ENCODE measurements at regions not wholly inside any gene's neighbourhood (a gene's known extent, or its start where the extent isn't known, plus 50 kb on each side); places are given as distances from the start of the nearest gene placed in this dataset.

GRCh38 chr5:74061292-74061691, 435.3 kb downstream of the ARHGEF28 start:
- ChIA-PET CTCF (no interaction called here), POLR2A (no interaction called here)
- no peak for TF ChIP-seq REST (tag by site-specific recombination; IDR thresholded peaks at IDR 0.05)
- peak; percentile 54; the same call in 1 of the 2 replicates for TF ChIP-seq ZNF621 (tag by site-specific recombination; IDR thresholded peaks at IDR 0.05)
- TF ChIP-seq ZNF266 (tag by site-specific recombination; IDR thresholded peaks at IDR 0.05; ENCODE audit: low read depth), result peak; percentile 49; the same call in 1 of the 2 replicates
- TF ChIP-seq, protein P1, sequence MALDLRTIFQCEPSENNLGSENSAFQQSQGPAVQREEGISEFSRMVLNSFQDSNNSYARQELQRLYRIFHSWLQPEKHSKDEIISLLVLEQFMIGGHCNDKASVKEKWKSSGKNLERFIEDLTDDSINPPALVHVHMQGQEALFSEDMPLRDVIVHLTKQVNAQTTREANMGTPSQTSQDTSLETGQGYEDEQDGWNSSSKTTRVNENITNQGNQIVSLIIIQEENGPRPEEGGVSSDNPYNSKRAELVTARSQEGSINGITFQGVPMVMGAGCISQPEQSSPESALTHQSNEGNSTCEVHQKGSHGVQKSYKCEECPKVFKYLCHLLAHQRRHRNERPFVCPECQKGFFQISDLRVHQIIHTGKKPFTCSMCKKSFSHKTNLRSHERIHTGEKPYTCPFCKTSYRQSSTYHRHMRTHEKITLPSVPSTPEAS (tag by site-specific recombination; IDR thresholded peaks at IDR 0.05), result peak; percentile 96
- TF ChIP-seq YY2 (tag by site-specific recombination; IDR thresholded peaks at IDR 0.05), result 0 out of 2 replicates have a peak, but pooled peaks have one; percentile 43
- no peak for TF ChIP-seq ZNF549 (tag by site-specific recombination; IDR thresholded peaks at IDR 0.05)
- peaks cover 4% of the 10 kb centered on the region; the same call in 1 of the 2 replicates for H3K4me1 ChIP-seq (ENCODE audit: control insufficient read depth, insufficient read depth, low read length)
- no peaks in the 10 kb centered on the region for H3K9me3 ChIP-seq (ENCODE audit: control insufficient read depth, insufficient read depth, low read depth, low read length)
- H3K4me3 ChIP-seq (ENCODE audit: low read depth, low read length), result no peak overlapping the region
- H3K27ac ChIP-seq (ENCODE audit: extremely low read depth, low read depth, low read length), result no peak overlapping the region
- H3K36me3 ChIP-seq (ENCODE audit: control insufficient read depth in 2 of 2, insufficient read depth in 1 of 2, low read length in 2 of 2), result no peaks in the 10 kb centered on the region

GRCh38 chr5:74059706-74060105, 433.7 kb downstream of the ARHGEF28 start:
- Histone ChIP-seq H3K4me3 (ENCODE audit: low read depth, low read length) (no peak overlapping the region), H3K36me3 (ENCODE audit: control insufficient read depth in 2 of 2, insufficient read depth in 1 of 2, low read length in 2 of 2) (no peaks in the 10 kb centered on the region), H3K27ac (ENCODE audit: extremely low read depth, low read depth, low read length) (no peak overlapping the region), H3K9me3 (ENCODE audit: control insufficient read depth, insufficient read depth, low read depth, low read length) (no peaks in the 10 kb centered on the region), H3K4me1 (ENCODE audit: control insufficient read depth, insufficient read depth, low read length) (peaks cover 4% of the 10 kb centered on the region)
- CTCF ChIA-PET, result no interaction called here
- POLR2A ChIA-PET, result no interaction called here
- TF ChIP-seq ZNF654 (tag by site-specific recombination; IDR thresholded peaks at IDR 0.05; ENCODE audit: low read depth) (no peak), ZNF571 (tag by site-specific recombination; IDR thresholded peaks at IDR 0.05) (no peak)

- POLR2A ChIA-PET, result no interaction called here
- CTCF ChIA-PET, result interaction anchor here (0.6 to 1.7 kb wide), 6 partner anchors 10 to 583 kb away, joined by 3 to 6 read pairs (median 3); no protein-coding TSS in a partner anchor
- Histone ChIP-seq H3K4me1 (ENCODE audit: control insufficient read depth, insufficient read depth, low read length) (no peaks in the 10 kb centered on the region; the same call in 1 of the 2 replicates), H3K27ac (ENCODE audit: extremely low read depth, low read depth, low read length) (no peak overlapping the region), H3K9me3 (ENCODE audit: control insufficient read depth, insufficient read depth, low read depth, low read length) (no peaks in the 10 kb centered on the region), H3K36me3 (ENCODE audit: control insufficient read depth in 2 of 2, insufficient read depth in 1 of 2, low read length in 2 of 2) (no peaks in the 10 kb centered on the region), H3K4me3 (ENCODE audit: low read depth, low read length) (no peak overlapping the region)
- TF ChIP-seq AEBP2 (tag by site-specific recombination; IDR thresholded peaks at IDR 0.05; ENCODE audit: borderline replicate concordance) (no peak), ZNF768 (tag by site-specific recombination; IDR thresholded peaks at IDR 0.05) (no peak), ZNF48 (tag by site-specific recombination; IDR thresholded peaks at IDR 0.05) (no peak)
Observed at GRCh38 chr5:74056789-74057164, 430.8 kb downstream of the ARHGEF28 start.

Measured in HEK293 (cell line).